ENCODE measurements at regions not wholly inside any gene's neighbourhood (a gene's known extent, or its start where the extent isn't known, plus 50 kb on each side); places are given as distances from the start of the nearest gene placed in this dataset.

GRCh38 chr2:228649876-228650275, 468.4 kb upstream of the SPHKAP start:
- H3K36me3 Mint-ChIP-seq = no peaks in the 10 kb centered on the region
- H3K4me1 Mint-ChIP-seq = no peaks in the 10 kb centered on the region
- peaks cover 0 to 6% (median 4%) of the 10 kb centered on the region in 3 donors for H3K9me3 Mint-ChIP-seq
- H3K4me3 Mint-ChIP-seq = no peak overlapping the region
- H3K27me3 Mint-ChIP-seq = no peaks in the 10 kb centered on the region
- no peak overlapping the region for H3K27ac Mint-ChIP-seq

GRCh38 chr2:228649447-228649846, 468.0 kb upstream of the SPHKAP start:
- Mint-ChIP-seq H3K27me3 (no peaks in the 10 kb centered on the region), H3K9me3 (peaks cover 0 to 6% (median 4%) of the 10 kb centered on the region in 3 donors), H3K36me3 (no peaks in the 10 kb centered on the region), H3K27ac (no peak overlapping the region), H3K4me1 (no peaks in the 10 kb centered on the region), H3K4me3 (no peak overlapping the region)

- Mint-ChIP-seq H3K4me3 (no peak overlapping the region), H3K9me3 (peaks cover 0 to 6% (median 4%) of the 10 kb centered on the region in 3 donors), H3K27me3 (no peaks in the 10 kb centered on the region), H3K4me1 (no peaks in the 10 kb centered on the region), H3K36me3 (no peaks in the 10 kb centered on the region), H3K27ac (no peak overlapping the region)
Observed at GRCh38 chr2:228648541-228648940, 467.1 kb upstream of the SPHKAP start.

GRCh38 chr2:228646061-228646460, 464.6 kb upstream of the SPHKAP start:
- H3K9me3 Mint-ChIP-seq = peaks cover 0 to 9% (median 6%) of the 10 kb centered on the region in 3 donors
- no peaks in the 10 kb centered on the region for H3K27me3 Mint-ChIP-seq
- H3K4me3 Mint-ChIP-seq = no peak overlapping the region
- peaks cover 1% of the 10 kb centered on the region for H3K36me3 Mint-ChIP-seq
- H3K4me1 Mint-ChIP-seq = no peaks in the 10 kb centered on the region
- no peak overlapping the region for H3K27ac Mint-ChIP-seq

GRCh38 chr2:228644199-228644598, 462.7 kb upstream of the SPHKAP start:
- Mint-ChIP-seq H3K4me1 (no peaks in the 10 kb centered on the region), H3K4me3 (no peak overlapping the region), H3K27me3 (no peaks in the 10 kb centered on the region), H3K9me3 (peaks cover 0 to 3% (median 2%) of the 10 kb centered on the region in 3 donors), H3K36me3 (peaks cover 1% of the 10 kb centered on the region), H3K27ac (no peak overlapping the region)

GRCh38 chr2:228642861-228643260, 461.4 kb upstream of the SPHKAP start:
- H3K27me3 Mint-ChIP-seq = no peaks in the 10 kb centered on the region

GRCh38 chr2:228630786-228631185, 449.3 kb upstream of the SPHKAP start:
- H3K27ac Mint-ChIP-seq = no peak overlapping the region
- no peak overlapping the region for H3K4me3 Mint-ChIP-seq
- H3K27me3 Mint-ChIP-seq = no peaks in the 10 kb centered on the region
- peaks cover 0 to 2% (median 2%) of the 10 kb centered on the region in 3 donors for H3K9me3 Mint-ChIP-seq
- H3K36me3 Mint-ChIP-seq = no peaks in the 10 kb centered on the region
- H3K4me1 Mint-ChIP-seq = no peaks in the 10 kb centered on the region

More at GRCh38 chr2:228642861-228643260, 461.4 kb upstream of the SPHKAP start:
- Mint-ChIP-seq H3K4me1 (no peaks in the 10 kb centered on the region), H3K27ac (peak overlapping the region in 1 of 3 donors; percentile 61), H3K4me3 (no peak overlapping the region), H3K9me3 (peaks cover 0 to 3% (median 2%) of the 10 kb centered on the region in 3 donors), H3K36me3 (peaks cover 1% of the 10 kb centered on the region)

GRCh38 chr2:228629251-228629650, 447.8 kb upstream of the SPHKAP start:
- no peak overlapping the region for H3K4me3 Mint-ChIP-seq
- no peaks in the 10 kb centered on the region for H3K27me3 Mint-ChIP-seq
- no peak overlapping the region for H3K27ac Mint-ChIP-seq
- peaks cover 0 to 2% (median 0%) of the 10 kb centered on the region in 3 donors for H3K9me3 Mint-ChIP-seq
- H3K4me1 Mint-ChIP-seq = no peaks in the 10 kb centered on the region
- no peaks in the 10 kb centered on the region for H3K36me3 Mint-ChIP-seq

- Mint-ChIP-seq H3K27me3 (no peaks in the 10 kb centered on the region), H3K27ac (no peak overlapping the region), H3K4me3 (no peak overlapping the region), H3K9me3 (peaks cover 0 to 2% (median 0%) of the 10 kb centered on the region in 3 donors), H3K4me1 (no peaks in the 10 kb centered on the region), H3K36me3 (no peaks in the 10 kb centered on the region)
Observed at GRCh38 chr2:228628682-228629081, 447.2 kb upstream of the SPHKAP start.

- Mint-ChIP-seq H3K9me3 (peaks cover 0 to 2% (median 0%) of the 10 kb centered on the region in 3 donors), H3K4me1 (no peaks in the 10 kb centered on the region), H3K36me3 (no peaks in the 10 kb centered on the region), H3K27ac (no peak overlapping the region), H3K4me3 (no peak overlapping the region), H3K27me3 (no peaks in the 10 kb centered on the region)
Observed at GRCh38 chr2:228627510-228627909, 446.0 kb upstream of the SPHKAP start.

GRCh38 chr2:228625481-228625880, 444.0 kb upstream of the SPHKAP start:
- Mint-ChIP-seq H3K4me1 (no peaks in the 10 kb centered on the region), H3K27ac (no peak overlapping the region), H3K27me3 (no peaks in the 10 kb centered on the region), H3K9me3 (no peaks in the 10 kb centered on the region), H3K36me3 (no peaks in the 10 kb centered on the region), H3K4me3 (no peak overlapping the region)

GRCh38 chr2:228624733-228625132, 443.2 kb upstream of the SPHKAP start:
- Mint-ChIP-seq H3K4me3 (no peak overlapping the region), H3K27me3 (no peaks in the 10 kb centered on the region), H3K4me1 (no peaks in the 10 kb centered on the region), H3K36me3 (no peaks in the 10 kb centered on the region), H3K27ac (no peak overlapping the region), H3K9me3 (no peaks in the 10 kb centered on the region)

- Mint-ChIP-seq H3K4me1 (peaks cover 0 to 2% (median 0%) of the 10 kb centered on the region in 3 donors), H3K9me3 (peaks cover 0 to 4% (median 0%) of the 10 kb centered on the region in 3 donors), H3K36me3 (no peaks in the 10 kb centered on the region), H3K4me3 (no peak overlapping the region), H3K27ac (no peak overlapping the region), H3K27me3 (no peaks in the 10 kb centered on the region)
Observed at GRCh38 chr2:228615496-228615895, 434.0 kb upstream of the SPHKAP start.

- no peak overlapping the region for H3K27ac Mint-ChIP-seq
Observed at GRCh38 chr2:228614741-228615140, 433.3 kb upstream of the SPHKAP start.

GRCh38 chr2:228613133-228613850, 431.8 kb upstream of the SPHKAP start:
- Mint-ChIP-seq H3K4me1 (peaks cover 0 to 2% (median 0%) of the 10 kb centered on the region in 3 donors), H3K36me3 (no peaks in the 10 kb centered on the region), H3K4me3 (no peak overlapping the region), H3K27ac (no peak overlapping the region), H3K27me3 (no peaks in the 10 kb centered on the region), H3K9me3 (peaks cover 0 to 2% (median 0%) of the 10 kb centered on the region in 3 donors)

More at GRCh38 chr2:228614741-228615140, 433.3 kb upstream of the SPHKAP start:
- Mint-ChIP-seq H3K27me3 (no peaks in the 10 kb centered on the region), H3K36me3 (no peaks in the 10 kb centered on the region), H3K4me3 (no peak overlapping the region), H3K4me1 (peaks cover 0 to 2% (median 0%) of the 10 kb centered on the region in 3 donors), H3K9me3 (peaks cover 0 to 4% (median 0%) of the 10 kb centered on the region in 3 donors)

GRCh38 chr2:228611171-228611570, 429.7 kb upstream of the SPHKAP start:
- Mint-ChIP-seq H3K27me3 (no peaks in the 10 kb centered on the region), H3K36me3 (no peaks in the 10 kb centered on the region), H3K9me3 (peaks cover 0 to 3% (median 2%) of the 10 kb centered on the region in 3 donors), H3K4me3 (no peak overlapping the region), H3K27ac (peak overlapping the region in 1 of 3 donors; percentile 48), H3K4me1 (peaks cover 0 to 2% (median 0%) of the 10 kb centered on the region in 3 donors)

Data from IgD-negative memory B cell (primary cell).